ENCODE measurements at regions not wholly inside any gene's neighbourhood (a gene's known extent, or its start where the extent isn't known, plus 50 kb on each side); places are given as distances from the start of the nearest gene placed in this dataset.

GRCh38 chr20:6836821-6837374 lies 69.4 kb downstream of the BMP2 start:
- TF ChIP-seq ZC3H10 (CRISPR knock-in tag; IDR thresholded peaks at IDR 0.05) (no peak), SNAI2 (CRISPR knock-in tag; IDR thresholded peaks at IDR 0.05) (no peak)
- no peak for ATAC-seq

DNA sequence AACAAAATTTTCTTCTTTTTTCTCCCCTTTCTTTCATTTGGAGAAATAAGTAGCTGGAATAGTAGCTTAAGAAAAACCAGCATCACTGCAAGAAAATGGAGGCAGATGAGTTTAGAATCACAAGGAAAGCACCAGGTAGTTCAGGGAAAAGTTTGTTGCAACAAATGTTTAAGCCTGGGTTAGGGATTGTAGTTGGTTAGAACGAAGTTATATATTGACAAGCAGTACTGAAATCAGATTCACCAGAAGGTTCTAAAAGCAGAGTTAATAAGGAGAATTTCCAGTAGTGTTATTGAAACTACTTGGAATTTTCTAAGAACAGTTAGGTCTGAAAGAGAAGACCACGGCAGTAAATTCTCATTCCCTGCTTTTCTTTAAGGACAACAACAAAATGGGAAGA lies 70.2 kb downstream of the BMP2 start:
- ATAC-seq, result no peak
- no peak for TF ChIP-seq RARB (CRISPR knock-in tag; IDR thresholded peaks at IDR 0.05)
- TF ChIP-seq ARNTL (CRISPR knock-in tag; IDR thresholded peaks at IDR 0.05; ENCODE audit: borderline replicate concordance, low read depth), result no peak
- TF ChIP-seq POU6F1 (CRISPR knock-in tag; IDR thresholded peaks at IDR 0.05; ENCODE audit: borderline replicate concordance, low read depth), result no peak
- TF ChIP-seq BACH2 (CRISPR knock-in tag; IDR thresholded peaks at IDR 0.05; ENCODE audit: borderline replicate concordance), result no peak
- no peak for TF ChIP-seq ESRRG (CRISPR knock-in tag; IDR thresholded peaks at IDR 0.05)
- TF ChIP-seq SNAI2 (CRISPR knock-in tag; IDR thresholded peaks at IDR 0.05), result no peak
- TF ChIP-seq, protein P1, sequence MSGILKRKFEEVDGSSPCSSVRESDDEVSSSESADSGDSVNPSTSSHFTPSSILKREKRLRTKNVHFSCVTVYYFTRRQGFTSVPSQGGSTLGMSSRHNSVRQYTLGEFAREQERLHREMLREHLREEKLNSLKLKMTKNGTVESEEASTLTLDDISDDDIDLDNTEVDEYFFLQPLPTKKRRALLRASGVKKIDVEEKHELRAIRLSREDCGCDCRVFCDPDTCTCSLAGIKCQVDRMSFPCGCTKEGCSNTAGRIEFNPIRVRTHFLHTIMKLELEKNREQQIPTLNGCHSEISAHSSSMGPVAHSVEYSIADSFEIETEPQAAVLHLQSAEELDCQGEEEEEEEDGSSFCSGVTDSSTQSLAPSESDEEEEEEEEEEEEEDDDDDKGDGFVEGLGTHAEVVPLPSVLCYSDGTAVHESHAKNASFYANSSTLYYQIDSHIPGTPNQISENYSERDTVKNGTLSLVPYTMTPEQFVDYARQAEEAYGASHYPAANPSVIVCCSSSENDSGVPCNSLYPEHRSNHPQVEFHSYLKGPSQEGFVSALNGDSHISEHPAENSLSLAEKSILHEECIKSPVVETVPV (CRISPR knock-in tag; IDR thresholded peaks at IDR 0.05), result no peak
- no peak for TF ChIP-seq TOX (CRISPR knock-in tag; IDR thresholded peaks at IDR 0.05; ENCODE audit: borderline replicate concordance)
- TF ChIP-seq, protein P2, sequence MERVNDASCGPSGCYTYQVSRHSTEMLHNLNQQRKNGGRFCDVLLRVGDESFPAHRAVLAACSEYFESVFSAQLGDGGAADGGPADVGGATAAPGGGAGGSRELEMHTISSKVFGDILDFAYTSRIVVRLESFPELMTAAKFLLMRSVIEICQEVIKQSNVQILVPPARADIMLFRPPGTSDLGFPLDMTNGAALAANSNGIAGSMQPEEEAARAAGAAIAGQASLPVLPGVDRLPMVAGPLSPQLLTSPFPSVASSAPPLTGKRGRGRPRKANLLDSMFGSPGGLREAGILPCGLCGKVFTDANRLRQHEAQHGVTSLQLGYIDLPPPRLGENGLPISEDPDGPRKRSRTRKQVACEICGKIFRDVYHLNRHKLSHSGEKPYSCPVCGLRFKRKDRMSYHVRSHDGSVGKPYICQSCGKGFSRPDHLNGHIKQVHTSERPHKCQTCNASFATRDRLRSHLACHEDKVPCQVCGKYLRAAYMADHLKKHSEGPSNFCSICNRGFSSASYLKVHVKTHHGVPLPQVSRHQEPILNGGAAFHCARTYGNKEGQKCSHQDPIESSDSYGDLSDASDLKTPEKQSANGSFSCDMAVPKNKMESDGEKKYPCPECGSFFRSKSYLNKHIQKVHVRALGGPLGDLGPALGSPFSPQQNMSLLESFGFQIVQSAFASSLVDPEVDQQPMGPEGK (CRISPR knock-in tag; IDR thresholded peaks at IDR 0.05; ENCODE audit: borderline replicate concordance), result no peak
- TF ChIP-seq TCF4 (CRISPR knock-in tag; IDR thresholded peaks at IDR 0.05; ENCODE audit: borderline replicate concordance), result no peak
- no peak for TF ChIP-seq ZFP3 (CRISPR knock-in tag; IDR thresholded peaks at IDR 0.05)
- TF ChIP-seq OSR1 (CRISPR knock-in tag; IDR thresholded peaks at IDR 0.05), result no peak

GRCh38 chr20:6838181-6838826 lies 70.8 kb downstream of the BMP2 start:
- no peak for ATAC-seq
- TF ChIP-seq, protein P3, sequence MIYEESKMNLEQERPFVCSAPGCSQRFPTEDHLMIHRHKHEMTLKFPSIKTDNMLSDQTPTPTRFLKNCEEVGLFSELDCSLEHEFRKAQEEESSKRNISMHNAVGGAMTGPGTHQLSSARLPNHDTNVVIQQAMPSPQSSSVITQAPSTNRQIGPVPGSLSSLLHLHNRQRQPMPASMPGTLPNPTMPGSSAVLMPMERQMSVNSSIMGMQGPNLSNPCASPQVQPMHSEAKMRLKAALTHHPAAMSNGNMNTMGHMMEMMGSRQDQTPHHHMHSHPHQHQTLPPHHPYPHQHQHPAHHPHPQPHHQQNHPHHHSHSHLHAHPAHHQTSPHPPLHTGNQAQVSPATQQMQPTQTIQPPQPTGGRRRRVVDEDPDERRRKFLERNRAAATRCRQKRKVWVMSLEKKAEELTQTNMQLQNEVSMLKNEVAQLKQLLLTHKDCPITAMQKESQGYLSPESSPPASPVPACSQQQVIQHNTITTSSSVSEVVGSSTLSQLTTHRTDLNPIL (CRISPR knock-in tag; IDR thresholded peaks at IDR 0.05; ENCODE audit: low read depth), result no peak
- TF ChIP-seq RARB (CRISPR knock-in tag; IDR thresholded peaks at IDR 0.05) (no peak), SNAI2 (CRISPR knock-in tag; IDR thresholded peaks at IDR 0.05) (no peak), ZC3H10 (CRISPR knock-in tag; IDR thresholded peaks at IDR 0.05) (no peak), ESRRG (CRISPR knock-in tag; IDR thresholded peaks at IDR 0.05) (no peak), ARNTL (CRISPR knock-in tag; IDR thresholded peaks at IDR 0.05; ENCODE audit: borderline replicate concordance, low read depth) (no peak), PPARA (CRISPR knock-in tag; IDR thresholded peaks at IDR 0.05; ENCODE audit: borderline replicate concordance) (no peak), CSDC2 (CRISPR knock-in tag; IDR thresholded peaks at IDR 0.05) (no peak), GLIS3 (CRISPR knock-in tag; IDR thresholded peaks at IDR 0.05) (no peak), TCF4 (CRISPR knock-in tag; IDR thresholded peaks at IDR 0.05; ENCODE audit: borderline replicate concordance) (no peak), ZNF8 (CRISPR knock-in tag; IDR thresholded peaks at IDR 0.05) (no peak), OSR1 (CRISPR knock-in tag; IDR thresholded peaks at IDR 0.05) (no peak)

DNA sequence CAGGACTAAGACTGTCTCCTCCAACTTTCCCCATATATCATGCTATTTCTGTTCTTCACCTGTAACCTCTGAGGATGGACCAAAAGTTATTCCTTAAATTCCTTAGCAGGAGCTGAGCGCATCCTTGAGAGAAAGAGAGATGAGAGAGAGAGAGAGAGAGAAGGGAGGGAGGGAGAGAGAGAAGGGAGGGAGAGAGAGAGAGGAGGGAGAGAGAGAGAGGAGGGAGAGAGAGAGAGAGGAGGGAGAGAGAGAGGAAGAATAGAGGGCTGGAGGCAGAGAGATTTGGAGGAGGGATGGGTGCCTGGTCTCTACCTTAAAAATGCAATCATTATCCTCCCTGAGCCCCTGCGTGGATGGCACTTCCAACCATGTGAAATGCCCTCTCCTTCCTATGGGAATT lies 73.6 kb downstream of the BMP2 start:
- TF ChIP-seq, protein P1 (CRISPR knock-in tag; IDR thresholded peaks at IDR 0.05), result no peak
- no peak for ATAC-seq

Measured in SK-N-SH treated with all-trans-retinoic acid at 6 μM for 48 hours (cell line).